SK-N-SH (cell line): ENCODE measurements at regions not wholly inside any gene's neighbourhood (a gene's known extent, or its start where the extent isn't known, plus 50 kb on each side); places are given as distances from the start of the nearest gene placed in this dataset.

Experiments
- CTCF ChIP-seq: fragments of 200-600 bp; sonication (generic); IDR thresholded peaks from 2 replicates; pipeline ENCODE4 v1.6.1; 2017; ENCODE audit warnings: antibody characterized with exemption, mild to moderate bottlenecking, moderate library complexity
- EP300 ChIP-seq, 2 experiments: IDR thresholded peaks; 2 replicates each; pipeline versions ENCODE4 v1.4.0 to v1.6.1; 2012; ENCODE audit warnings: borderline replicate concordance in 1 of 2, low read depth in 1 of 2, low read length in 1 of 2
- EZH2phosphoT487 ChIP-seq: fragments of 200-600 bp; sonication (generic); IDR thresholded peaks from 2 replicates; pipeline ENCODE4 v1.6.1; 2017; ENCODE audit warnings: low read depth, mixed run types, mild to moderate bottlenecking, antibody characterized with exemption, moderate library complexity, borderline replicate concordance
- FOXM1 ChIP-seq: IDR thresholded peaks from 2 replicates; pipeline ENCODE4 v1.4.0; 2012; ENCODE audit warnings: low read depth, mild to moderate bottlenecking
- IRF3 ChIP-seq: fragments of 150-350 bp; IDR thresholded peaks from 2 replicates; pipeline ENCODE4 v1.6.1; 2016; ENCODE audit warnings: mild to moderate bottlenecking, low read depth, low read length
- NRF1 ChIP-seq: IDR thresholded peaks from 2 replicates; pipeline ENCODE4 v1.6.1; 2012; ENCODE audit warnings: low read depth, mild to moderate bottlenecking, low read length
- POLR2AphosphoS5 ChIP-seq: IDR thresholded peaks from 2 replicates; pipeline ENCODE4 v1.6.1; 2012; ENCODE audit warnings: low read depth, low read length
- RAD21 ChIP-seq: IDR thresholded peaks from 2 replicates; pipeline ENCODE4 v1.6.1; 2012; ENCODE audit warnings: mild to moderate bottlenecking, low read length
- RCOR1 ChIP-seq: fragments of 150-350 bp; IDR thresholded peaks from 2 replicates; pipeline ENCODE4 v1.6.1; 2017; ENCODE audit warnings: antibody characterized with exemption, low read length

GRCh38 chr7:109527833-109528232 lies 958.2 kb downstream of the DNAJB9 start:
- TF ChIP-seq CTCF (no peak), POLR2AphosphoS5 (no peak), RCOR1 (no peak), IRF3 (no peak), EP300 (IDR thresholded peaks at IDR 0.05; ENCODE audit: borderline replicate concordance in 1 of 2, low read depth in 1 of 2, low read length in 1 of 2) (no peak), EZH2phosphoT487 (no peak), FOXM1 (no peak), NRF1 (no peak), RAD21 (no peak)
